NCI-H1092 treated with DMSO at 0.1 percent for 48 hours (cell line): ENCODE measurements at regions not wholly inside any gene's neighbourhood (a gene's known extent, or its start where the extent isn't known, plus 50 kb on each side); places are given as distances from the start of the nearest gene placed in this dataset.

Source experiments
- DNase-seq: peaks from one replicate; lab custom pipeline; 2025; lab: John Stamatoyannopoulos, UW

DNA sequence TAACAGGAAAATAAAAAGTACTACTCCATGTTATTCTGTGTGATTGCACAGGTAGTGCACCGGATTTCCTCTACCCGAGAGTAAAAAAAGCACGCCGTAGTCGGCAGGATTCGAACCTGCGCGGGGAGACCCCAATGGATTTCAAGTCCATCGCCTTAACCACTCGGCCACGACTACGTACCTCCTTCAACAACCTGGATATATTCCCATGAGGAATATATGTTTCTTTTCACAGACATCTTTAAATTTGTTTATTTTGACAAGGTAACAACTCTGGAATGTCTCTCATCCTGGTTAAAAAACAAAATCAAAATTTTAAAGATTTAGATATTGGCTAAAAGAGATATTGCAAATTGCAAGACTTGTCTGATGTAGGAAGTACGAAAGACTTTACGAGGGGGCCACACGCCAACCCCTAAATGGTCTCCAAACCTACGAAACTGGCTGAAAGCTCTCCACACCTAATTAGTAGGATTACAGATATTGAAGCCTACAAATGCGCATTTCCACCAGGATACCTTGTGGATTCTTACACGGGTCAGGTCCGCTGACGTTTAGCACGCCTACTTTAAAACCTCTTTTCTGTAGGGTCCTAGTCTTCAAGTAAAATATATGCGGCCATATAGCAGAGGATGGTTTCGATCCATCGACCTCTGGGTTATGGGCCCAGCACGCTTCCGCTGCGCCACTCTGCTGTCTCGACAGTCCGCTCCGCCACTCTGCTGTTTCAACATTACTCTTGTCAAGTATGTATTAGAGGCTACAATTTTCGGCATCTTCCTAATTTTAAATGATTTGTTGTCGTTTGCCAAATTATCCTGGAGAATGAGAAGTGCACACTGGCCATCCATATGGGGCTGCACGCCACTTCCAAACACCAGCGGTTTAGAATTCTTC, 52.2 kb upstream of the BTN3A2 start:
- peak; percentile 79 for DNase-seq
